HCT116 (cell line): ENCODE measurements at regions not wholly inside any gene's neighbourhood (a gene's known extent, or its start where the extent isn't known, plus 50 kb on each side); places are given as distances from the start of the nearest gene placed in this dataset.

Source experiments
- ATAC-seq: fragments of 200-7000 bp; cut with Tn5 transposase; 2 replicates; pipeline ENCODE4 v1.9.1; 2020; ENCODE audit warnings: mild to moderate bottlenecking, moderate library complexity
- BruUV-seq: library from RNA; stranded (reverse); fragments of 400-500 nt; replicated peaks from 2 replicates; lab custom pipeline; 2021; lab: Mats Ljungman, UMichigan
- CTCF ChIA-PET: fragments of 300-600 bp; sonication (Branson Sonifier 250); formaldehyde crosslinking; loops from one replicate; lab custom pipeline; 2021; ENCODE audit warnings: antibody characterized with exemption; lab: Charles Lee
- POLR2A ChIA-PET: fragments of 300-600, 350-600 bp; sonication (Branson Sonifier 250); formaldehyde crosslinking; loops from one replicate; lab custom pipeline; 2021; ENCODE audit warnings: antibody characterized with exemption; lab: Charles Lee
- RAD21 ChIA-PET, 2 experiments: fragments of 300-600 bp; sonication (Branson Sonifier 250); formaldehyde crosslinking; loops; one replicate each; lab custom pipeline; 2023; ENCODE audit warnings: low total read pairs in 2 of 2; ENCODE audit not compliant: uncharacterized antibody in 2 of 2, unreplicated experiment in 2 of 2, low non-redundant PET in 1 of 2; lab: Charles Lee
- DNase-seq: peaks from one replicate; pipeline ENCODE4 v3.0.0-alpha.2; 2010; ENCODE audit warnings: low read depth, low spot score
- H2AFZ ChIP-seq: fragments of 200-600 bp; shearing (Covaris generic), sonication (generic); 2 replicates; pipeline ENCODE4 v1.6.1; 2017; ENCODE audit warnings: low read depth, mixed run types, mixed read lengths, antibody characterized with exemption, low read length; ENCODE audit not compliant: poor library complexity, severe bottlenecking
- H3K27ac ChIP-seq: 2 replicates; pipeline ENCODE4 v1.5.1; 2012; ENCODE audit warnings: low read depth, low read length
- H3K27me3 ChIP-seq: fragments of 200-600 bp; sonication (generic); 2 replicates; pipeline ENCODE4 v1.6.1; 2016; ENCODE audit warnings: mixed run types, low read length, mixed read lengths; ENCODE audit not compliant: insufficient read depth
- H3K36me3 ChIP-seq, 2 experiments: fragments of 200-500 bp in 1 of 2; fragments of 200-600 bp in 1 of 2; sonication (Bioruptor generic) in 1 of 2; sonication (generic) in 1 of 2; 2 replicates each; pipeline versions ENCODE4 v1.5.1 to v1.6.1; 2014 to 2016; ENCODE audit warnings: low read length in 2 of 2, inconsistent platforms in 1 of 2, mixed read lengths in 1 of 2, mixed run types in 1 of 2; ENCODE audit not compliant: insufficient read depth in 2 of 2, control insufficient read depth in 1 of 2
- H3K4me1 ChIP-seq, 2 experiments: fragments of 200-600 bp in 1 of 2; sonication (generic) in 1 of 2; 2 replicates each; pipeline versions ENCODE4 v1.5.1 to v1.6.1; 2012 to 2017; ENCODE audit warnings: low read length in 2 of 2, inconsistent platforms in 1 of 2, mild to moderate bottlenecking in 1 of 2, mixed read lengths in 1 of 2, mixed run types in 1 of 2, moderate library complexity in 1 of 2; ENCODE audit not compliant: insufficient read depth in 2 of 2, control insufficient read depth in 1 of 2
- H3K4me2 ChIP-seq: fragments of 200-600 bp; sonication (generic); 2 replicates; pipeline ENCODE4 v1.6.1; 2017; ENCODE audit warnings: mixed run types, low read length, mixed read lengths
- H3K4me3 ChIP-seq, 2 experiments: fragments of 200-600 bp in 1 of 2; sonication (generic) in 1 of 2; replicated peaks in 1 of 2; 2 replicates each; pipeline ENCODE4 v1.5.1; 2011 to 2016; ENCODE audit warnings: low read length in 2 of 2, control low read depth in 1 of 2, low read depth in 1 of 2, mild to moderate bottlenecking in 1 of 2, mixed read lengths in 1 of 2, mixed run types in 1 of 2
- H3K79me2 ChIP-seq: fragments of 200-600 bp; sonication (generic); 2 replicates; pipeline ENCODE4 v1.6.1; 2017; ENCODE audit warnings: mild to moderate bottlenecking, mixed run types, low read length, moderate library complexity, mixed read lengths; ENCODE audit not compliant: insufficient read depth
- H3K9ac ChIP-seq: fragments of 200-600 bp; sonication (generic); 2 replicates; pipeline ENCODE4 v1.6.1; 2016; ENCODE audit warnings: low read length, mixed read lengths
- H3K9me2 ChIP-seq: fragments of 200-600 bp; sonication (generic), shearing (Covaris generic); 2 replicates; pipeline ENCODE4 v1.6.1; 2017; ENCODE audit warnings: mixed run types, mild to moderate bottlenecking, moderate library complexity; ENCODE audit not compliant: insufficient read depth
- H3K9me3 ChIP-seq, 2 experiments: fragments of 200-500 bp in 1 of 2; fragments of 200-600 bp in 1 of 2; sonication (Bioruptor generic) in 1 of 2; sonication (generic) in 1 of 2; 2 replicates each; pipeline ENCODE4 v1.6.1; 2014 to 2017; ENCODE audit warnings: low read length in 2 of 2, mixed read lengths in 2 of 2, inconsistent platforms in 1 of 2, low read depth in 1 of 2, mild to moderate bottlenecking in 1 of 2, mixed run types in 1 of 2, moderate library complexity in 1 of 2; ENCODE audit not compliant: control insufficient read depth in 1 of 2, insufficient read depth in 1 of 2
- H4K20me1 ChIP-seq: fragments of 200-600 bp; sonication (generic), shearing (Covaris generic); 2 replicates; pipeline ENCODE4 v1.6.1; 2017; ENCODE audit warnings: mixed run types, mild to moderate bottlenecking, moderate library complexity; ENCODE audit not compliant: insufficient read depth
- CBX3 ChIP-seq: IDR thresholded peaks from 2 replicates; pipeline ENCODE4 v1.6.1; 2012; ENCODE audit warnings: low read depth
- CTCF ChIP-seq, 3 experiments: fragments of 200-600 bp in 1 of 3; sonication (generic) in 1 of 3; IDR thresholded peaks in 2 of 3; conservative IDR thresholded peaks in 1 of 3; 2 replicates each; pipeline ENCODE4 v1.5.1; 2012 to 2017; ENCODE audit warnings: low read depth in 2 of 3, low read length in 2 of 3, antibody characterized with exemption in 1 of 3, borderline replicate concordance in 1 of 3, control low read depth in 1 of 3, mild to moderate bottlenecking in 1 of 3, mixed read lengths in 1 of 3, mixed run types in 1 of 3, moderate library complexity in 1 of 3; ENCODE audit not compliant: insufficient read depth in 1 of 3
- FOSL1 ChIP-seq: IDR thresholded peaks from 2 replicates; pipeline ENCODE4 v1.6.1; 2012; ENCODE audit warnings: low read depth
- POLR2A ChIP-seq: IDR thresholded peaks from 2 replicates; pipeline ENCODE4 v1.7.0; 2011; ENCODE audit warnings: borderline replicate concordance; ENCODE audit not compliant: insufficient read depth, insufficient read length; ENCODE audit errors: extremely low read depth
- POLR2AphosphoS5 ChIP-seq: IDR thresholded peaks from 2 replicates; pipeline ENCODE4 v1.6.1; 2011; ENCODE audit warnings: mild to moderate bottlenecking, low read depth, low read length, moderate library complexity
- REST ChIP-seq: IDR thresholded peaks from 2 replicates; pipeline ENCODE4 v1.6.1; 2012; ENCODE audit warnings: low read depth
- TCF7L2 ChIP-seq: IDR thresholded peaks from 2 replicates; pipeline ENCODE4 v1.7.0; 2011; ENCODE audit warnings: borderline replicate concordance, inconsistent platforms; ENCODE audit not compliant: insufficient read depth, insufficient read length; ENCODE audit errors: extremely low read depth
- ZBTB33 ChIP-seq: IDR thresholded peaks from 2 replicates; pipeline ENCODE4 v1.6.1; 2011; ENCODE audit warnings: mild to moderate bottlenecking, low read length, moderate library complexity; ENCODE audit not compliant: insufficient replicate concordance; ENCODE audit errors: extremely low read depth
- intact Hi-C: fragments of 100-400 bp; cut with micrococcal nuclease; formaldehyde crosslinking; loops from 2 replicates; pipeline ENCODE4 v1.10.0; 2022

GRCh38 chr13:40466272-40466671 is 200.2 kb downstream of the FOXO1 start:
- no peaks in the 10 kb centered on the region for H4K20me1 ChIP-seq
- H3K79me2 ChIP-seq, result no peaks in the 10 kb centered on the region
- no TSS peak for BruUV-seq
- no peaks in the 10 kb centered on the region for H3K36me3 ChIP-seq
- no peak overlapping the region for H2AFZ ChIP-seq
- H3K4me3 ChIP-seq, result no peak overlapping the region
- H3K27me3 ChIP-seq, result no peaks in the 10 kb centered on the region
- no peaks in the 10 kb centered on the region for H3K4me1 ChIP-seq
- no peak overlapping the region for H3K4me2 ChIP-seq
- intact Hi-C loops, result no loop called here
- H3K27ac ChIP-seq, result no peak overlapping the region
- ATAC-seq, result no peak
- POLR2A ChIA-PET, result no interaction called here
- CTCF ChIA-PET, result no interaction called here
- TF ChIP-seq TCF7L2 (no peak), POLR2A (no peak), CBX3 (no peak), FOSL1 (no peak), ZBTB33 (no peak), POLR2AphosphoS5 (no peak), CTCF (IDR thresholded peaks at IDR 0.05 in 2 of 3, conservative IDR thresholded peaks at IDR 0.05 in 1 of 3; ENCODE audit: borderline replicate concordance in 1 of 3, insufficient read depth in 1 of 3, low read depth in 2 of 3, low read length in 2 of 3) (no peak), REST (no peak)
- RAD21 ChIA-PET, result no interaction called here
- DNase-seq, result no peak
- H3K9ac ChIP-seq, result no peak overlapping the region
- no peaks in the 10 kb centered on the region; the same call in 1 of the 2 replicates for H3K9me2 ChIP-seq
- no peaks in the 10 kb centered on the region for H3K9me3 ChIP-seq
